Type B pancreatic cell (in vitro differentiated cells): ENCODE measurements at regions not wholly inside any gene's neighbourhood (a gene's known extent, or its start where the extent isn't known, plus 50 kb on each side); places are given as distances from the start of the nearest gene placed in this dataset.

Experiments used
- DNase-seq: peaks from one replicate; pipeline ENCODE4 v3.0.0; 2021; ENCODE audit warnings: mixed read lengths; ENCODE audit not compliant: unreplicated experiment; ENCODE audit errors: extremely low spot score
- H3K27ac Mint-ChIP-seq: 2 replicates; pipeline ENCODE4 v1.8.0; 2021; ENCODE audit warnings: mild to moderate bottlenecking, mixed read lengths
- H3K27me3 Mint-ChIP-seq: 2 replicates; pipeline ENCODE4 v1.8.0; 2021; ENCODE audit warnings: mixed read lengths
- H3K36me3 Mint-ChIP-seq: 2 replicates; pipeline ENCODE4 v1.8.0; 2021; ENCODE audit warnings: mixed read lengths
- H3K4me1 Mint-ChIP-seq: one replicate; pipeline ENCODE4 v1.8.0; 2021; ENCODE audit warnings: mixed read lengths; ENCODE audit not compliant: unreplicated experiment
- H3K4me3 Mint-ChIP-seq: 2 replicates; pipeline ENCODE4 v1.8.0; 2021; ENCODE audit warnings: mild to moderate bottlenecking, mixed read lengths
- H3K9me3 Mint-ChIP-seq: 2 replicates; pipeline ENCODE4 v1.8.0; 2021; ENCODE audit warnings: mixed read lengths
- TF ChIP-seq, protein P1 (sequence below): fragments of 200-600 bp; sonication (generic); conservative IDR thresholded peaks from 2 replicates; pipeline ENCODE4 v1.5.0; 2021; ENCODE audit warnings: antibody characterized with exemption, mild to moderate bottlenecking

DNA sequence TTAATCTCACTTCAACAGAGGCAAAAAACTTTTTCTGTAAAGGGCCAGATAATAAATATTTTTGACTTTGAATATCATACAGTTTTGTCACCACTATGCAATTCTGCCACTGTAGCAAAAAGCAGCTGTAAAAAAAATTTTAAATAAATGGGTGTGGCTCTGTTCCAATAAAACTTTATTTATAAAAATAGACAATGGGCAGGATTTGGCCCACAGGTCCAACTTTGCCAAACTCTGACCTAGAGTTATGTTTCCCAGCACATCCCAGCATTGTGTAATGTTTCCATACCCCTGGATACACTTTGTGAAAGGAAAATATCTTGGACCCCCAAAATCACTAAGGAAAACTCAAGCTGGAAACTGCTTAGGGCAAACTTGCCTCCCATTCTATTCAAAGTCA lies 94.9 kb upstream of the USP38 start:
- Mint-ChIP-seq H3K36me3 (no peaks in the 10 kb centered on the region), H3K4me1 (no peaks in the 10 kb centered on the region), H3K27me3 (no peaks in the 10 kb centered on the region), H3K27ac (no peak overlapping the region), H3K9me3 (peaks cover 7% of the 10 kb centered on the region), H3K4me3 (no peak overlapping the region)
- DNase-seq, result no peak
- TF ChIP-seq, protein P1, sequence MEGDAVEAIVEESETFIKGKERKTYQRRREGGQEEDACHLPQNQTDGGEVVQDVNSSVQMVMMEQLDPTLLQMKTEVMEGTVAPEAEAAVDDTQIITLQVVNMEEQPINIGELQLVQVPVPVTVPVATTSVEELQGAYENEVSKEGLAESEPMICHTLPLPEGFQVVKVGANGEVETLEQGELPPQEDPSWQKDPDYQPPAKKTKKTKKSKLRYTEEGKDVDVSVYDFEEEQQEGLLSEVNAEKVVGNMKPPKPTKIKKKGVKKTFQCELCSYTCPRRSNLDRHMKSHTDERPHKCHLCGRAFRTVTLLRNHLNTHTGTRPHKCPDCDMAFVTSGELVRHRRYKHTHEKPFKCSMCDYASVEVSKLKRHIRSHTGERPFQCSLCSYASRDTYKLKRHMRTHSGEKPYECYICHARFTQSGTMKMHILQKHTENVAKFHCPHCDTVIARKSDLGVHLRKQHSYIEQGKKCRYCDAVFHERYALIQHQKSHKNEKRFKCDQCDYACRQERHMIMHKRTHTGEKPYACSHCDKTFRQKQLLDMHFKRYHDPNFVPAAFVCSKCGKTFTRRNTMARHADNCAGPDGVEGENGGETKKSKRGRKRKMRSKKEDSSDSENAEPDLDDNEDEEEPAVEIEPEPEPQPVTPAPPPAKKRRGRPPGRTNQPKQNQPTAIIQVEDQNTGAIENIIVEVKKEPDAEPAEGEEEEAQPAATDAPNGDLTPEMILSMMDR, result no peak

- H3K36me3 Mint-ChIP-seq, result no peaks in the 10 kb centered on the region
- no peak for DNase-seq
- no peaks in the 10 kb centered on the region for H3K4me1 Mint-ChIP-seq
- no peak overlapping the region for H3K4me3 Mint-ChIP-seq
- TF ChIP-seq, protein P1, result no peak
- no peaks in the 10 kb centered on the region for H3K27me3 Mint-ChIP-seq
- H3K27ac Mint-ChIP-seq, result no peak overlapping the region
- peaks cover 7% of the 10 kb centered on the region for H3K9me3 Mint-ChIP-seq
These were observed 92.9 kb upstream of the USP38 start for GRCh38 chr4:143091862-143092261.

- Mint-ChIP-seq H3K4me1 (no peaks in the 10 kb centered on the region), H3K27ac (no peak overlapping the region), H3K9me3 (peaks cover 3% of the 10 kb centered on the region), H3K27me3 (no peaks in the 10 kb centered on the region), H3K36me3 (no peaks in the 10 kb centered on the region), H3K4me3 (no peak overlapping the region)
- no peak for DNase-seq
- TF ChIP-seq, protein P1, result no peak
These were observed 89.3 kb upstream of the USP38 start for GRCh38 chr4:143095447-143095846.

GRCh38 chr4:143097751-143098150 lies 87.0 kb upstream of the USP38 start:
- no peaks in the 10 kb centered on the region for H3K9me3 Mint-ChIP-seq
- no peak overlapping the region for H3K4me3 Mint-ChIP-seq
- no peak for DNase-seq
- no peak overlapping the region for H3K27ac Mint-ChIP-seq
- H3K27me3 Mint-ChIP-seq, result no peaks in the 10 kb centered on the region
- TF ChIP-seq, protein P1, result no peak
- no peaks in the 10 kb centered on the region for H3K4me1 Mint-ChIP-seq
- no peaks in the 10 kb centered on the region for H3K36me3 Mint-ChIP-seq

DNA sequence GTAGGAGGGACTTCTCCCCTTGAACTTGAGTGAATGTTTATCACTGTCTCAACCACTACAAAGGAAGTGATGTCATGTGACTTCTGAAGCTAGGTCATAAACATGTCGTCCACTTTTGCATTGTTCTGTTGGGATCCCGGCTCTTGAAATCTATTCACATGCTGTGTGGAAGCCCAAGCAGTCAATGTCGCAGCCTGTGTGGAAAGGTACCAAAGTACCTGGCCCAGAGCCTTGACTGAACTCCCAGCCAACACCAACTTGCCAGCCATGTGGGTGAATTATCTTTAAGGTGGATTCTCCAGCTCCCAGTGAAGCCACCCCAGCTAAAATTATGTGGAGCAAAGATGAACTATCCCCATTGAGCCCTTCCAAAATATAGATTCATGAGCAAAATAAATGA lies 85.0 kb upstream of the USP38 start:
- Mint-ChIP-seq H3K4me1 (no peaks in the 10 kb centered on the region), H3K9me3 (no peaks in the 10 kb centered on the region), H3K4me3 (no peak overlapping the region), H3K36me3 (no peaks in the 10 kb centered on the region), H3K27ac (no peak overlapping the region), H3K27me3 (no peaks in the 10 kb centered on the region)
- DNase-seq, result no peak
- TF ChIP-seq, protein P1, result no peak

DNA sequence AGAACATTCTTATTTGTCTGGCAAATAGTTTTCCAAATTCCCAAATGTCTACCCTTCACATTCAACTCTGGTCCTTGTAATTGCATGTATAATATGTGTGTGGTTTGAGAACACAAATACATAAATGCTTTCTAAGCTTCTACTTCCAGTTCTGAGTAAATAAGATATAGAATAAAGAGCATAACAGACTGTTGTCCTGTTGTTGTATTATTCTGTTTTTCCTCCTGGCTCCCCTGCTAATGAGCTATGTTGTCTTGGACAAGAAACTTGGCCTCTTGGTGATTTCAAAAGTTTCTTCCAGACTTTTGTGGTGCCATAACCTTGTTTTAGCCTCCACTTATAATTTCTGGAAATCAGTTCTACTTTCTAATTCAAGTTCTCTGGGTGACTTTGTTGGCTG lies 75.3 kb upstream of the USP38 start:
- TF ChIP-seq, protein P1, result no peak
- H3K27ac Mint-ChIP-seq, result no peak overlapping the region
- H3K27me3 Mint-ChIP-seq, result no peaks in the 10 kb centered on the region
- no peaks in the 10 kb centered on the region for H3K9me3 Mint-ChIP-seq
- no peaks in the 10 kb centered on the region for H3K36me3 Mint-ChIP-seq
- H3K4me1 Mint-ChIP-seq, result no peaks in the 10 kb centered on the region
- no peak overlapping the region for H3K4me3 Mint-ChIP-seq
- DNase-seq, result no peak
